GM20000 (cell line): ENCODE measurements at regions not wholly inside any gene's neighbourhood (a gene's known extent, or its start where the extent isn't known, plus 50 kb on each side); places are given as distances from the start of the nearest gene placed in this dataset.

ENCODE experiments used
- DNase-seq: peaks from one replicate; pipeline ENCODE4 v3.0.0; 2012; ENCODE audit warnings: low spot score
- CTCF ChIP-seq: IDR thresholded peaks from 2 replicates; pipeline ENCODE4 v1.5.1; 2012; ENCODE audit warnings: mild to moderate bottlenecking, control low read depth; ENCODE audit errors: extremely low read depth, missing control alignments

DNA sequence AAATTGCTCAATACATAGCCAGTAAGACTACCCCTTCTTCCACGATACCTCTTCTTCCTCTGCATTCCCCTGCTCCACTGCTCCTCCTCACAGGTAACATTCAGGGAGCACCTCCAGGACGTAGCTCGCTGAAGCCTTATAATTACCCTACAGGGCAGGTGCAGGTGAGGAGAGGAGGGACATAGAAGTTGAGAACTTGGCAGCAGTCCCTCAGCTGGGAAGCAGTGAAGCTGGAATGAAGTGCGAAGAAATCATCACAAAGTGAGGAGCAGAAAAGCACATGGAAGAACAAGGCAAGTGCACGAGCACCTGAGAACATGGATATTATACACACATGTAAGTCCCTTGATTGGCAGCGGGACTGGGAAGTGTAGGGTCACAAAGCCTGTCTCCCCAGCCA, 118.2 kb downstream of the HSD17B3 start:
- TF ChIP-seq CTCF: no peak
- DNase-seq: no peak

GRCh38 chr9:96178153-96178552, 123.8 kb downstream of the HSD17B3 start:
- DNase-seq: no peak
- no peak for TF ChIP-seq CTCF

DNA sequence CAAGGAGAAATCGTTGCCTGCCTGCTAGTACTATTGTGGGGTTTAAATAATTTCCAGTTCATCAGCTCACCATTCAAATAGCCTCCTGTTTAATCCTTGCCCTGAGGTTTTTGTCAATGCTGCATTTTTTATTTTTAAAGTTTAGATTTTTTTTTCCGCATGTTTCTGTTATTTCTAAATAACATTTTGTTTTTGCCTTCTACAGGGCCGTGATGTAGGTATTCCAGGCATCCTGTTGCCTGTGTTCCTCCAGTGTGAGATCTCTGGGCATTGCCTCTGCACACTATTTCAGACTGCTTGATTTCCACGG, 124.3 kb downstream of the HSD17B3 start:
- TF ChIP-seq CTCF: no peak
- no peak for DNase-seq

- no peak for DNase-seq
- TF ChIP-seq CTCF: no peak
Observed at GRCh38 chr9:96177005-96177718, 124.8 kb downstream of the HSD17B3 start.

DNA sequence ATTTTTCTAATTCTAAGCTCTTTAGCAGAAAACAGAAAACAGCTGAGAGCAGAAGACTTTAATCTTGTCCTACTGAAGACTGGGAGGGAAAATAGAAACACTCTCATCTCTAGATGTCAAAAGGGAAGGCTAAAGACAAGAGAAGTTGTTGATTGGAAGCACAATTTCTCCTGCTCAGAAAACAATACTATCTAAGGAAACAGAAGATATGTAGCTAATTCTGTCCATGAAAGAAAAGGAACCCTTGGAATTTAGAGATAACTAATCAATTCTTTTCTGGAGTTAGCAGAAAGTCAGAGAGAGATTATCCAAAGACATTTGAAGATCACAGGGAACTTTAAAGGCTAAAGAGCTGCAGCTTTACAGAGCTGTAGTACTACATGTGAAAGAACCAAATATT, 126.2 kb downstream of the HSD17B3 start:
- TF ChIP-seq CTCF: no peak
- no peak for DNase-seq

DNA sequence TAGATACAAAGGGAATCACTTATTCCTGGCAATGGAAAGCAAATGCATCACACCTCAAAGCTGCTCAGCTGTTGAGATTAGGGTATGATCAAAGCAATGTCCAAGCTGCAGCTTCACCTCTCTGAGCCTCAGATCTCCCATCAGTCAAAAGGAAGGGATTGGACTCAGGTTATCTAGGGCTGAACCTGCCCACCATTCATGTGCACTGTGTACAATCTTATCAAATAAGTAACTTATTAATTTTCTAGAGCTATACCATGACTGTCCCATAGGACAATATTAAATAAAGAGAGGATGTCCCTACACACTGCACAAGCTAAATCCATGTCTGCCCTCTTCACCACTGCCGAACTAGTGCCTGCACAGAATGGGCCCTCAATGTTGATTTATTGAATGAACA, 127.0 kb downstream of the HSD17B3 start:
- DNase-seq: no peak
- TF ChIP-seq CTCF: no peak

GRCh38 chr9:96174371-96174770, 127.6 kb downstream of the HSD17B3 start:
- TF ChIP-seq CTCF: no peak
- no peak for DNase-seq
